GM13977 (cell line): ENCODE measurements at regions not wholly inside any gene's neighbourhood (a gene's known extent, or its start where the extent isn't known, plus 50 kb on each side); places are given as distances from the start of the nearest gene placed in this dataset.
"Not testable (repeated sequence)": the region's sequence is repeated elsewhere in the genome, so short reads cannot be mapped to it uniquely, and the experiment has no call there.

ENCODE experiments used
- DNase-seq: peaks from one replicate; pipeline ENCODE4 v3.0.0; 2012; ENCODE audit warnings: low spot score
- in situ Hi-C: fragments of 300-500 bp; cut with MboI; formaldehyde crosslinking; loops from one replicate; pipeline ENCODE4 v1.12.0; 2022; ENCODE audit warnings: low sequenced_read_pairs, low pct_unique_long_range_greater_than_20kb, mixed read lengths, inconsistent platforms; ENCODE audit not compliant: unreplicated experiment
- TF ChIP-seq, protein P1 (sequence below): IDR thresholded peaks from 2 replicates; pipeline ENCODE4 v1.5.1; 2012; ENCODE audit warnings: mild to moderate bottlenecking, control low read depth; ENCODE audit not compliant: insufficient read depth; ENCODE audit errors: extremely low read depth, missing control alignments

DNA sequence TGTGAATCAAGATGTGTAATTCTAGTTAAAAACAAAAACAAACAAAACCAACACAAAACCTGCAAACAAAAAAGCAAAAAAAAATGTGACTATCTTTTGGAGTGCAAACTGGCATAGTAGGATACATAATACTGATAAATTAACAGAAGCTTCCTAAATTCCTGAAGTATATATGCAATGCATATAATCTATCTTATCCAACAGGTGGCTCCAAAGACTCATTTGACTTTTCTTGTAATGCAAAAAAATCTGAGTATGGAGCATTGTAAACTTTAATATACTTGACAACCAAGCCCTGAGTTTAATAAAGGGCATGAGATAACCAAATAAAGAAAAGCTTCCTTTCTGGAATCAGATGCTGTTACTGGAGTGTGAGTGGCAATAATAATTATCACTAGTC is 1003.6 kb downstream of the FSCB start:
- no peak for DNase-seq
- TF ChIP-seq, protein P1, sequence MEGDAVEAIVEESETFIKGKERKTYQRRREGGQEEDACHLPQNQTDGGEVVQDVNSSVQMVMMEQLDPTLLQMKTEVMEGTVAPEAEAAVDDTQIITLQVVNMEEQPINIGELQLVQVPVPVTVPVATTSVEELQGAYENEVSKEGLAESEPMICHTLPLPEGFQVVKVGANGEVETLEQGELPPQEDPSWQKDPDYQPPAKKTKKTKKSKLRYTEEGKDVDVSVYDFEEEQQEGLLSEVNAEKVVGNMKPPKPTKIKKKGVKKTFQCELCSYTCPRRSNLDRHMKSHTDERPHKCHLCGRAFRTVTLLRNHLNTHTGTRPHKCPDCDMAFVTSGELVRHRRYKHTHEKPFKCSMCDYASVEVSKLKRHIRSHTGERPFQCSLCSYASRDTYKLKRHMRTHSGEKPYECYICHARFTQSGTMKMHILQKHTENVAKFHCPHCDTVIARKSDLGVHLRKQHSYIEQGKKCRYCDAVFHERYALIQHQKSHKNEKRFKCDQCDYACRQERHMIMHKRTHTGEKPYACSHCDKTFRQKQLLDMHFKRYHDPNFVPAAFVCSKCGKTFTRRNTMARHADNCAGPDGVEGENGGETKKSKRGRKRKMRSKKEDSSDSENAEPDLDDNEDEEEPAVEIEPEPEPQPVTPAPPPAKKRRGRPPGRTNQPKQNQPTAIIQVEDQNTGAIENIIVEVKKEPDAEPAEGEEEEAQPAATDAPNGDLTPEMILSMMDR, result no peak
- in situ Hi-C loops, result no loop called here

- in situ Hi-C loops, DNase-seq: not testable (repeated sequence)
Measured at GRCh38 chr14:43492359-43492758, 1014.7 kb downstream of the FSCB start.

- in situ Hi-C loops, result no loop called here
- no peak for DNase-seq
- TF ChIP-seq, protein P1, result no peak
Measured at GRCh38 chr14:43483415-43483814, 1023.7 kb downstream of the FSCB start.

- TF ChIP-seq, protein P1, result no peak
- in situ Hi-C loops, result no loop called here
- DNase-seq, result no peak
Measured at GRCh38 chr14:43481864-43482263, 1025.2 kb downstream of the FSCB start.

DNA sequence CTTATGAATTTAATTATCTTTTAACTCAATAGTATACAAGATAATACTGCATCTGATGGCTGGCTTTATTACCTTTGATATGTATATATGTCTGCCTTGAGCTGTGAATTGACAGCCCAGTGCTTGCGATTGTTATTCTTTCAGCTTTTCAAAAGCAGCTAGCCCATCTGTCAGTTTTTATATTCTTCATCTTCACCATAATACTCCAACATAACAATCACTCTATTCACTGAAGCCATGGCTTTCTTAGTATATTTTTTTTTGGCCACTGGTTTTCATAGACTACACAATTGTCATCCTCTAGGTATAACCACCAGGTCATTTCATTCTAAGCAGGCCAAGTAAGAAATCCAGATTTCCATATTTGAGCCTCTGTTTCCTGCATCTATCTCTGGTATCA is 1026.1 kb downstream of the FSCB start:
- TF ChIP-seq, protein P1, result no peak
- in situ Hi-C loops, result no loop called here
- DNase-seq, result no peak

GRCh38 chr14:43479596-43480195 is 1027.4 kb downstream of the FSCB start:
- in situ Hi-C loops, result no loop called here
- TF ChIP-seq, protein P1, result no peak
- DNase-seq, result no peak

GRCh38 chr14:43476822-43477221 is 1030.3 kb downstream of the FSCB start:
- TF ChIP-seq, protein P1, result no peak
- no peak for DNase-seq
- in situ Hi-C loops, result no loop called here
